ENCODE measurements at regions not wholly inside any gene's neighbourhood (a gene's known extent, or its start where the extent isn't known, plus 50 kb on each side); places are given as distances from the start of the nearest gene placed in this dataset.

DNA sequence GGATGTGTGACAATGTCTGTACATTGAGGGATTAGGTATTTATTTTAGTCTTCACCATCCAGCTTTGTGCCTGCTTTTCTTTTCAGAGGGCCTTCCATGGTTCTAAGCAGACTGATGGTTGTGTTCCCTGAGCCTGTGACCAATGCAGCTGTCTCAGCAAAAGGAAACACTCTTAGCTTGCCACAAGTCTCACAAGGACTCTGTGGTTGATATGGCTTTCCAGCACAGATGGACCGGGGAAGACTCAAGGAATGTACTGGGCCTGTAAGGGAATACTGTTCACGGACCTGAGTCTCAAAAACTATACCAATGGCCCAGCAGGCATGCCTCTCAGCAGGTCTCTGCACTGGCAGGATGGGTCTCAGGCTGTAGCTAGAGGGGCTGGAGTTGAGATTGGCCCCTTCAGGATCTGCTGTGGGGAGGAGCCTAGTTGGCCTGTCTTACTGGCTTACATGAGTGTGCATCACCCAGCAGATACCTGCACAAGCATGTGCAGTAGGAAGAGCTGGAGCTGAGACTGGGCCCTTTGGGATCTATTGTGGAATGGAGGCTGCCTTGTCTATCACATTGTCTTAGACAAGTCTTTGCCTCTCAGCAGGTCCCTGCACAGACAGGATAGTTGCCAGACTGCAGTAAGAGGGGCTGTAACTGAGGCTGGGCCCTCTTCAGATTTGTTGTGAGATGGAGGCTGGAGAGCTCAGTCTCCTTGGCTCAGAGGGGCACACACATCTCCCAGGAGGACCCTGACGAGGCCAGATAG, 52.0 kb upstream of the PDC start:
- H3K4me1 ChIP-seq: peaks cover 7% of the 10 kb centered on the region
- H3K27ac ChIP-seq: no peak overlapping the region
- no peaks in the 10 kb centered on the region for H3K27me3 ChIP-seq (ENCODE audit: low read depth)
- intact Hi-C loops (cut with DNase I): no loop called here
- no peak overlapping the region for H3K4me3 ChIP-seq
- no peak for DNase-seq
- no peaks in the 10 kb centered on the region for H3K36me3 ChIP-seq
- H3K9me3 ChIP-seq: no peaks in the 10 kb centered on the region
- peak; percentile 24 to 42 for ATAC-seq
- TF ChIP-seq, protein P1, sequence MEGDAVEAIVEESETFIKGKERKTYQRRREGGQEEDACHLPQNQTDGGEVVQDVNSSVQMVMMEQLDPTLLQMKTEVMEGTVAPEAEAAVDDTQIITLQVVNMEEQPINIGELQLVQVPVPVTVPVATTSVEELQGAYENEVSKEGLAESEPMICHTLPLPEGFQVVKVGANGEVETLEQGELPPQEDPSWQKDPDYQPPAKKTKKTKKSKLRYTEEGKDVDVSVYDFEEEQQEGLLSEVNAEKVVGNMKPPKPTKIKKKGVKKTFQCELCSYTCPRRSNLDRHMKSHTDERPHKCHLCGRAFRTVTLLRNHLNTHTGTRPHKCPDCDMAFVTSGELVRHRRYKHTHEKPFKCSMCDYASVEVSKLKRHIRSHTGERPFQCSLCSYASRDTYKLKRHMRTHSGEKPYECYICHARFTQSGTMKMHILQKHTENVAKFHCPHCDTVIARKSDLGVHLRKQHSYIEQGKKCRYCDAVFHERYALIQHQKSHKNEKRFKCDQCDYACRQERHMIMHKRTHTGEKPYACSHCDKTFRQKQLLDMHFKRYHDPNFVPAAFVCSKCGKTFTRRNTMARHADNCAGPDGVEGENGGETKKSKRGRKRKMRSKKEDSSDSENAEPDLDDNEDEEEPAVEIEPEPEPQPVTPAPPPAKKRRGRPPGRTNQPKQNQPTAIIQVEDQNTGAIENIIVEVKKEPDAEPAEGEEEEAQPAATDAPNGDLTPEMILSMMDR (IDR thresholded peaks at IDR 0.05): no peak

DNA sequence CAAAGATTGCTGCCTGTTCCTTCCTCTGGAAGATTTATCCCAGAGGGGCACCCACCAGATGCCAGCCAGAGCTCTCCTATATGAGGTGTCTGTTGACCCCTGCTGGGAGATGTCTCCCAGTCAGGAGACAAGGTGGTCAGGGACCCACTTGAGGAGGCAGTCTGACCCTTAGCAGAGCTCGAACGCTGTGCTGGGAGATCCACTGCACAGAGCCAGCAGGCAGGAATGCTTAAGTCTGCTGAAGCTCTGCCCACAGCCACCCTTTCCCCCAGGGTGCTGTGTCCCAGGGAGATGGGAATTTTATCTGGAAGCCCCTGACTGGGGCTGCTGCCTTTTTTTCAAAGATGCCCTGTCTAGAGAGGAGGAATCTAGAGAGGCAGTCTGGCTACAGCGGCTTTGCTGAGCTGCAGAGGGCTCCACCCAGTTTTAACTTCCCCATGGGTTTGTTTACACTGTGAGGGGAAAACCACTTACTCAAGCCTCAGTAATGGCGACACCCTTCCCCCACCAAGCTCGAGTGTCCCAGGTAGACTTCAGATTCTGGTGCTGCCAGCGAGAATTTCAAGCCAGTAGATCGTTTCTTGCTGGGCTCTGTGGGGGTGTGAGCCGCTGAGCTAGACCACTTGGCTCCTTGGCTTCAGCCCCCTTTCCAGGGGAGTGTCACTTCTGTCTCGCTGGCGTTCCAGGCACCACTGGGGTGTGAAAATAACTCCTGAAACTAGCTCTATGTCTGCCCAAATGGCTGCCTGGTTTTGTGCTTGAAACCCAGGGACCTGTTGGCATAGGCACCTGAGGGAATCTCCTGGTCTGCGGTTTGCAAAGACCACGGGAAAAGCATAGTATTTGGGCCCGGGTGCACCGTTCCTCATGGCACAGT, 51.1 kb upstream of the PDC start:
- H3K27ac ChIP-seq: peak overlapping the region; percentile 33
- H3K36me3 ChIP-seq: no peaks in the 10 kb centered on the region
- intact Hi-C loops (cut with DNase I): no loop called here
- TF ChIP-seq, protein P1 (IDR thresholded peaks at IDR 0.05): no peak
- no peaks in the 10 kb centered on the region for H3K27me3 ChIP-seq (ENCODE audit: low read depth)
- ATAC-seq (peak; percentile 89 to 91), DNase-seq (peak; percentile 69)
- no peaks in the 10 kb centered on the region for H3K9me3 ChIP-seq
- no peak overlapping the region for H3K4me3 ChIP-seq
- peaks cover 7% of the 10 kb centered on the region for H3K4me1 ChIP-seq

Data from lower lobe of right lung (tissue), 2 donors.